HG02588 (cell line): ENCODE measurements at regions not wholly inside any gene's neighbourhood (a gene's known extent, or its start where the extent isn't known, plus 50 kb on each side); places are given as distances from the start of the nearest gene placed in this dataset.
"Not testable (repeated sequence)": the region's sequence is repeated elsewhere in the genome, so short reads cannot be mapped to it uniquely, and the experiment has no call there.

Source experiments
- ATAC-seq: cut with Tn5 transposase; IDR thresholded peaks from one replicate; pipeline ENCODE4 v1.9.1; 2021; ENCODE audit warnings: mild to moderate bottlenecking, moderate library complexity; ENCODE audit not compliant: unreplicated experiment

DNA sequence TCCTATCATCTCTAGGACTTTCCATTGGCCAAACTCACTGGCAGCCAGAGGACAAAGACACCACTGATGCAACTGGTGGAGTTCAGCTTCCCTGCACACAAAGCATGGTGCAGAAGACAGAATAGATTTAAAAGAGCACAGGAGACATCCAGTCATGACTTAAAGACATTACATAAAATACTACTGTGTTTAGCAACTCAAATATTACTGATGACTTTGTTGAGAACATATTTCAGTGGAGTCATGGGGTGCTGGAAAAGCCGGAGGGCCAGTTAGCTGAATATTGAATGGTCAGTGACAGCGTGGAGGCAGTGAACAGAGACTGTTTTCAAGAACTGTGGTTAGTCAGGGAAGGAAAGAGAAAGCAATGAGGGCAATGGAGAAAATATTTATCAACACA is 296.3 kb upstream of the NRP1 start:
- no peak for ATAC-seq

DNA sequence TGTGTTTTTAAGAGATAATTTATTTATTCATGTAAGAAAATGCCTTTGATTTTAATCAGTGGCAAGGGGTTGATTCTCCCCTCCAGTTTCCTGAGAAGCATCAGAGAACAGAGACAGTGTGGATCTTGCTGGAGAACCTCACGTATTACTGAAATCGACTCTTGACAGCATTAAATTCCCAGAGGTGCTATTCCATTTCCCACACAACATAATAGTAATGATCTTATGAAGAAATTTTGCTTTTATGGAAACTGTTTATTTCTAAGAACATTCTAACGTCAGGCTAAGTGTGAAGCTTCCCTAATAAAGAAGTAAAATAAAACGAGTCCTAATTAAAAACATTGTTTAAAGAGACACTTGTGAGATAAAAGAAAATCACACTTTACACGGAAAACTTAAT is 293.1 kb upstream of the NRP1 start:
- no peak for ATAC-seq

DNA sequence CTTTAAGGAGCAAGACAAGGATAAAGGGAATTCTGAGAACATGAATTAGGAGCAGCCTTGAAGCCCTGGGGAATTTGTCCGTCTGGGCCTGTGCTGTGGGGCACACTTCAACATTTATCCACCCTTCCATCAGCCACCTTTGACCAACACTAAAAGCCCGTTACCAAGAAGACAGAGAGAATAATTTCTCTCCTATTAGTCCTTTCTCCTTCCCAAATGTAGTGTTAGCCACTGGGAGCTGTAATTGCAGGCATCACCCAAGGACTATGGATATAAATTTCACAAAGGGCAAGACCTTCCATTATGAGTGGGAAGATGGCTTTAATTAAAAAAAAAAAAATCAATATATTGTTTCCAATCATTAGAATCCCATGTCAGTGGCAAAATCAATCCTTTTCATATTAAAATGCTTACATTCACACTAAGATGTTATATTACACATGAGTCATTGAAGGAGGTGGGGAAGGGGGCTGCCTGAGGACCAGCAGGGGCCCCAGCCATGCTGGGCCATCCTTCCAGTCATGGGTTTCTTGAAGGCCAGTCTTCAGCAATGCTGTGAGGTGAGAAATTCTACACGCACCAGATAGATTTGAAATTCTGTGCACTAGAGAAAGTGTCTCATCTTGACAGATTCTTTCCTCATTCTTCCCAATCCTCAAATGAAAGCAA is 292.5 kb upstream of the NRP1 start:
- ATAC-seq: no peak

- no peak for ATAC-seq
Observed at GRCh38 chr10:33623669-33624068, 289.2 kb upstream of the NRP1 start.

GRCh38 chr10:33621101-33621500 is 286.6 kb upstream of the NRP1 start:
- ATAC-seq: no peak

DNA sequence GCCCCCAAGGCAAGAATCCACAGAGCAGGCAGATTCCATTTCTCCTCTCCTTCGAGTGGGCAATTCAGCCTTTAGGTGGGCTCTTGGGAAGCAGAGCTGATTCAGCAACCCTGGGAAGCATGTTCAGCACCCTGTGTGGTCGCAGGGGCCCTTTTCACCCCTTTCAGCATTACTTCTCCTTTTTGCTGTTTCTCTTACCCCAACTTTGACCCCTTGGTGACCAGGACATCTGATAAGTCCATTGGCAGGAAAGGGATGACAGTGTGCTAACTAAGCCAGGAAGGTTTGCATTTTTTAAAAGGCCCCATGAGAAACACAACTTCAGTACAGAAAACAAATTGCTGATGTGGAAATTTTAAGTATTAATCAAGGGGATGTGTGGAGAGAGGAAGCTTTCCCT is 283.7 kb upstream of the NRP1 start:
- no peak for ATAC-seq

DNA sequence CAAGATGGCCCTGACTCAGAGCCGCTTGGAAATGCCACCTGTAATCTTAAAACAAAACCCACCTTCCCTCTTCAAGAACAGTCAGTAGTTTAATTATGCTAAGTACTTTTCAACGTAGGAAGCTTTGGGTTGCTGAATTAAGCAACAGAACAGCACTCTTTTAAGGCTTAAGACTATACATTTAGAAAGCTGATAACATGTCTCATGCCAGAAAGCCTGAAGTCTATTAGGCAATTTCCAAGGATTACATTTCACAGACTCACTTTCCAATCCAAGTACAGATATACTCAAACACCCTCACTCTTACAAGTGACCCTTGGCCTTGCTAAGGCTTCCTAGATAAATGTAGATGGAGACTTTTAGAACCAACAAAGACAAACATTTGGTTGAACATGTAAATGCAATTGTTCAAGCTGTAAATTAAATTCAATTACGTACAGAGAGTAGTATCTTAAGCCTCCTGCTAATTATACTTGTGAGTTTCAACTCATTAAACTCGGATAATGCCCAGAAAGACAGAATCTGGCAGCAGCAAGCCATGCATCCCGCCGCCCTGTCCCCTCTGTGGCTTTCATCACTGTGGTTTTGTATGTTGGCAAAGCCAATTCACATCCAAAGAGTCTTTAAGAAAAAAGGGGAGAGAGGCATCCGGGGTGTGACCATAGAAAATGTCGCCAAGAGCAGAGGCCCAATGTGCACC is 283.1 kb upstream of the NRP1 start:
- ATAC-seq: no peak

GRCh38 chr10:33616956-33617355 is 282.5 kb upstream of the NRP1 start:
- ATAC-seq: no peak

DNA sequence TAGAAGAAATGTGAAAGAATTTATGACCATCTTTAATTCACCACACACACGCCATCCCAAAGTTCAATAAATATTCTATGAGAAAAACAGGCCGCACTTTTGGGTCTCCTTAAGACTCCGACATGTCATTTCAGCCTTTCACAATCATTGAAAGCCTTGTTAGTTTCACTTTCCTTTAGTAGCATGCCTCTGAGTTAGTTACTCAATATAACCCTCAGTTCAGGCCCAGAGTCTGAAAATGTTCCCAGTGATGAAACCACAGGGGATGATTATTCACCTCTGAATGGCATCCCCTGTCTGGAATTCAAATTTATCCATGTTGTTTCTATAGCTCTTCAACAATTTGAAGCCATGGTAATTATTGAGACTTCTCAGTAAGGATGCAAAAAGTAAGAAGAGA is 278.1 kb upstream of the NRP1 start:
- no peak for ATAC-seq

- no peak for ATAC-seq
Observed at GRCh38 chr10:33612116-33612515, 277.6 kb upstream of the NRP1 start.

DNA sequence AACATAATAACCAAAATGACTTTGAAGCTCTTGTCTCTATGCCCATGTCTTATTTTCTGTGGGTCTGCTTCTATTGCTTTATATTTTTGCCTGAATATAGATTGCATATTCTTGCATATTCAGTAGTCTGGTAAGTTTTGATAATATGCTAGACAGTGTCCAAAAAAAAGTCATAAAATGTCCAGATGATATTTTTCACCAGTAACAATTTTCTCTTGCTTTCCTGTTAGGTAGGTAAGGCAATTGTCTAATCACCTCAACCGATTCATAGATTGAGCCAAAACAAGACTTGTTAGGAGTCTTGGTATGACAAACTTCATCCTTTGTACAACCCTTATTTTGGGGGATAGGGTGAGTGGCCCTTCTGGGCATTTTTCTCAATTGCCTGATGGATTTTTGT is 277.0 kb upstream of the NRP1 start:
- no peak for ATAC-seq

- ATAC-seq: no peak
Observed at GRCh38 chr10:33609546-33609945, 275.1 kb upstream of the NRP1 start.

DNA sequence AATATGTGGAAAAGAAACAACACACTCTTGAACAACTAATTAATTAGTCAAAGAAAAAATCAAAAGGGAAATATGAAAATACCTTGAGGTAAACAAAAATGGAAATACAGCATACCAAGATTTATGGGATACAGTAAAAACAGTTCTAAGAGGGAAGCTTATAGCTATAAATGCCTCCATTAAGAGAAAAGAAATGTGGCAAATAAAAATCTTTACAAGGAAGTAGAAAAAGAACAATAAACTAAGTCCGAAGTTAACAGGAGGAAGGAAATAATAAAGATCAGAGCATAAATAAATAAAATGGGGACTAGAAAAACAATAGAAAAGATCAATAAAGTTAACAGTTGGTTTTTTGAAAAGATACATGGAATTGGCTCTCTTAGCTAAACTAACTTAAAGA is 267.8 kb upstream of the NRP1 start:
- ATAC-seq: no peak

- no peak for ATAC-seq
Observed at GRCh38 chr10:33600381-33600780, 265.9 kb upstream of the NRP1 start.

GRCh38 chr10:33596422-33596821 is 262.0 kb upstream of the NRP1 start:
- no peak for ATAC-seq

DNA sequence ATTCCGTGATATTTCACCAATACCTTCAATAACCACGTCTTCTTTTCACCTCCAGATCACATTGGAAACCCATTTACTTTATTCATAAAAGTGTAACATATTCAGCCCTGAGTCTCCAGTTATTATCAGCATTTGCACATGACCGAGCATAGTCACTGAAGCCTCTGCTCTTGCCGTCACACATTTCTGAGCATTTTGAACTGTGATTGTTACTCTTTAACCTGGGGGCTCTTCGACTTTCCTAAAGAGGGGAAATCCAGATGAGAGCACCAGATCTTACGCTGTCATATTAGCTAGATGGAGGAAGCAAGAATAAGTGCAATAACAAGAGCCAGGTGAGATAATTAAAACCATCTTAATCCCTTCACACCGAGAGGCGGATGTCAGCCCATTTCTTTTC is 260.0 kb upstream of the NRP1 start:
- no peak for ATAC-seq

GRCh38 chr10:33588974-33589600 is 254.6 kb upstream of the NRP1 start:
- no peak for ATAC-seq

DNA sequence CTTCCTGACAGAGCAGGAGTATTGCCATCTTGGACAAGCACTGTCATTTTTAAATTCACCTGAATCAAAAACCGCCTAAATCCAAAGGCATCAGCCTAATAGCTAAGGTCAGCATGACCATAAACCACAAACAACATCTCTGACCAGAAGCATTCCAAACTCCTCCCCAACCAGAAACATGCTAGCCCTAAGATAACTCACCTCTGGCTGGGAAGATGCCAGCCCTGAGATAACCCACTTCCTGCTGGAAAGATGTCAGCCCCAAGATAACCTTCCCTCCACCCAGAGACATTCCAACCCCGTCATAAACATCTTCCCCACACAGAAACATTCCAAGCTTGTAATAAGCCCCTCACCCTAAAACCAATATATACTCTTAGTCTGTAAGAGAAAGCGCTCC is 250.1 kb upstream of the NRP1 start:
- ATAC-seq: not testable (repeated sequence)

DNA sequence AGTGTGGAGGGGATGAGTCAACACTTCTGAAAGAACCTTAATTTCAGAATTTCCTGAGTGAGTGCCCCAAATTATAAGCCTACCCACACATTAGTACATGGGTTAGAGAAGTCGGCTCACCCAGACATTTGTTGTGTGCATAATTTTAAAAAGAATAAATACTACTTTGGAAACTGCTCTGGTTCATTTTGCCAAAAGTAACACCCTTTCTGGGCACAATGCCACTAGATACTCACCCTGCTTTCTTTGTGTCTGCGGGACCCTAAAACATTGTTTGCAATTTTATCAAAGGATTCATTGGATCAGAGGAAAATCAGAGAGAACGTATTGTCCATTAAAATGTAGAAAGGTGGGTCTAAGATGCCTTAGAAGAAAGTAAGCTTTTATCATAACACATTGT is 245.5 kb upstream of the NRP1 start:
- ATAC-seq: no peak

DNA sequence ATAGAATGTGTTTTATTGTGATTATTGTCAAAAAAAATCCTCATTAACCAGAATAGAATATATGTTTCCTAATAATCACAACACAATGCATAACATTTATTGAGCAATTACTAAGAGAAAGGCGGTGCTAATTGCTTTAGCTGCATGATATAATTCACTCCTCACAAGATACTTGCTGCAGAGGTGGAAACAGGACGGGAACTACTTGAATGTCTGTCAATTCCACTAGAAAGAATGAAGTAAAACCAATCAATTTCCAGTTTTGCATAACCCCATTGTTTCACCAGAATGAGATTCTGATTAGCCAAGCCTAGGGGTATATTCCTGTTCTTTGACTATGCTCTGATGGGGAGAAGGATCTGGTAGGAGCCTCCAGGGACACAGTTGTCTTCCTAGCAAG is 239.1 kb upstream of the NRP1 start:
- ATAC-seq: no peak

DNA sequence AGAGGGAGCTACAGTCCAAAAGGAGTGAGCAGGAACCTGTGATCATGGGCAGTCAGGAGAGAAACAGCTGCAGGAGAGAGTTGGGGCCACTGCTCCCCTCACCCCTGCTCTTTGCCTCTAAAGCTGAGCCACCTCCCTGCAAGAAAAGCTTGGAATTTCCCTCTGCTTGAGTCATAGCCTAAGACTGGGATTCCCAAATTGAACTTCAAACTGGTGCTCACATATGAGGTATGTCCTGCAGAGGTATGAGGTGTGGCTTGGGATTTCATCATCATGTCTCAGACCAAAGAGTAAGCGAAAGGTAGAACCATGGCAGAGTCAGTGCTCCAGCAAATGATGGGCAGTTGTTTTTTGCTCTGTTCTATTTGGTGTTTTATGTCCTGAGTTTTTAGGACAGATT is 237.1 kb upstream of the NRP1 start:
- ATAC-seq: no peak

DNA sequence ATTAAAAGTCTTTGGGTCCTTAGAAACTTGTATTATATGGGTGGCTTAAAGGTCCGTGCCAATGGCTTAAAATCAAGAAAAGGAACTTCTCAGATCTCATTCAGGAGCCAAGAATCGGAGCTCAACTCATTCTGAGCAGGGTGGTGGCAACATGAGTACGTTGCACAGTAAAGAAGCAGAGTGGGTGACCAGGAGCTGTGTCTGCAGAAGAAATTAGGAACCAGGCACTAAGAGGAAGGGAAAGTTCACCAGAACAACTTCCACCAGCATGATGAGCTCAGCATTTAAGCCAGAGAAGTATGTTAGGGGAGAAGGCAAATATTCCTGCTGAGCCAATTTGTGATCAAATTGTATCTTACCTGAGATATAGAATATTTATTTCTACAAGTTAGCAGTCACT is 236.0 kb upstream of the NRP1 start:
- no peak for ATAC-seq
